HG03432 (cell line): ENCODE measurements at regions not wholly inside any gene's neighbourhood (a gene's known extent, or its start where the extent isn't known, plus 50 kb on each side); places are given as distances from the start of the nearest gene placed in this dataset.
"Not testable (repeated sequence)": the region's sequence is repeated elsewhere in the genome, so short reads cannot be mapped to it uniquely, and the experiment has no call there.

Experiments used
- ATAC-seq: cut with Tn5 transposase; IDR thresholded peaks from one replicate; pipeline ENCODE4 v1.9.1; 2021; ENCODE audit warnings: mild to moderate bottlenecking, moderate library complexity; ENCODE audit not compliant: unreplicated experiment

DNA sequence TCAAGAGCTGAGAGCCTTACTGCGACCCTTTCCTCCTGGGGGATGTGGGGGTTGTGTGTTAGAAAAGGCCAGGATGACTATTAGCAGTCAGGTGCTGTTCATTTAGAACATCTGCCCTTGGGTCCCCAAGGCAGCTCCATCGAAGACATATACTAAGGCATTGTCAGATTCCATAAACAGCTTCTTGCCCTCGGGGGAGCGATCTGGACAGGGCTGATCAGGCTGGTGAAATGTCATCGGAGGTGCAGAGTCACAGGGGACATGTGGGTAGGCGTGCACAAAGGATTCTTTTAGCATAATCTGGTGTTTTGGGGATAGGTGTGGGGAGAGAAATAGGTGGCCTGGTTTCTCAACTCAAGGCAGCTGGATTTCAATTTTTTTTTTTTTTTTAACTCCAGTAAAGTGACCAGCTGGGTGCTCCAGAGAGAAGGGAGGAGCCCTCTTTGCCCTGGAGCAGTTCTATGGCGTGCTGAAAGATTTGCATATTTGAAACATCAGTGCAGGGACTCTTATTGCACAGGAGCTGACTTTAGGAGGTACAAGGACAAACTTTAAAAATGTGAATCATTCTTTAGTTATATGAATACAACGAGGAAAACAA is 160.1 kb downstream of the SUDS3 start:
- ATAC-seq: no peak

DNA sequence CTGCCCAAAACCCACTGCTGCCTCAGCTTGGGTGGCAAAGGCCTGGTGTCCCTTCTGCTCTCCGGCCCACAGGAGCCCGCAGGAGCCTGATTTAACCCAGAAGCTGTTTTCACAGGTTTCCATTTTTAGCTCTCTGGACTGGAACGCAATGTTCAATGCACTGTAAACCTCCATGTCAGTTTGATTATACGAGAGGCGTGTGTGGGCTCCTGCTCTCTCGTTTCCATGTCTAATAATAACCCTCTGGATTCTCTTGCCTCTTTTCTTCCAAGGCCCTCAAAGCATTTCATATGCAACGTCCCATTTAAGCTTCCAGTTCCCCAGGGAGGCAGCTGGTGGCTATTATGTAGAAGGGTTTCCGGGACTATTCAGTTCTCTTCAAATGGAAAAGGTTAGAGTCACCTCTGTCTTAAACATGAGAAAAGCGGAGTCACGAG is 161.1 kb downstream of the SUDS3 start:
- ATAC-seq: no peak

GRCh38 chr12:118541071-118541470 is 164.7 kb downstream of the SUDS3 start:
- no peak for ATAC-seq

DNA sequence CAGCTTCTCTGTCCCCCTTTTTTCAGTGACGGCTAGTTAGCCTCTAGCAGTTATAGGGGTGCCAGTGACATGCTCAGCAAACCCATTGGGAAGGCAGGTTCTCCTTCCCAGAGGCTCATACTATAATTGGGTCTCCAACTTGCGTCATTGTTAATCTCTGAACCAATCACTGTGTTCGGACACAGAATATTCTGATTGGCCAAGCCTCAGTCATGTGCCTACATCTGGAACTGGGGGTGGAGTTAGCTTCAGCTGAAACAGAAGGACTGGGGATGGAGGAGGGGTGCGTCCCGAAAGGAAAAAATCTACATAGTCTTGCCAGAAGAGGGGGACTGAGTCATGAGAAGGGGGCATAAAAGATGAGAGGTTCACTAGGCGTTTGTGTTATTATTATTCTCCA is 165.6 kb downstream of the SUDS3 start:
- ATAC-seq: no peak

DNA sequence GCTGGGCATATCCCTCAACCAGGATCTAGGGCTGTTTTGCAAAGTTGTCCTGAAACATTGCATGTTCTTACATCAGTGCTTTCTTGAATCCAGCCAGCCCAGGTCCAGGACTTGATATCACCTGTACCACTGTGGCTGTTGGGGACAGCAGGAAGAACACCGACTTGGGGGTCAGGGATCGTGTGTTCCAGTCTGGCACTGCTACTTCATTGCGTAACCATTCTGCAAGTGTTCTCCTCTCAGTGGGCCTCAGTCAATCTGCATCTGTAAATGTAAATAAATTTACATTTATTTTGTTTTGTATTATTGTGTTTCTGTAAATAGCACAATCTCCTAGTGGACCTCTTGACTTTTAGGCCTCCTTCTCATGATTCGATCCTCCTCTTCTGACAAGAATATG is 167.3 kb downstream of the SUDS3 start:
- ATAC-seq: no peak

- ATAC-seq: no peak
Measured at GRCh38 chr12:118544569-118544968, 168.2 kb downstream of the SUDS3 start.

DNA sequence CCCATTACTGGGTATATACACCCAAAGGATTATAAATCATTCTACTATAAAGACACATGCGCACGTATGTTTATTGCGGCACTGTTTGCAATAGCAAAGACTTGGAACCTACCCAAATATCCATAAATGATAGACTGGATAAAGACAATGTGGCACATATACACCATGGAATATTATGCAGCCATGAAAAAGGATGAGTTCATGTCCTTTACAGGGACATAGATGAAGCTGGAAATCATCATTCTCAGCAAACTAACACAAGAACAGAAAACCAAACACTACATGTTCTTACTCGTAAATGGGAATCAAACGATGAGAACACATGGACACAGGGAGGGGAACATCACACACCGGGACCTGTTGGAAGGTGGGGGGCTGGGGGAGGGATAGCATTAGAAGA is 171.3 kb downstream of the SUDS3 start:
- ATAC-seq: not testable (repeated sequence)

DNA sequence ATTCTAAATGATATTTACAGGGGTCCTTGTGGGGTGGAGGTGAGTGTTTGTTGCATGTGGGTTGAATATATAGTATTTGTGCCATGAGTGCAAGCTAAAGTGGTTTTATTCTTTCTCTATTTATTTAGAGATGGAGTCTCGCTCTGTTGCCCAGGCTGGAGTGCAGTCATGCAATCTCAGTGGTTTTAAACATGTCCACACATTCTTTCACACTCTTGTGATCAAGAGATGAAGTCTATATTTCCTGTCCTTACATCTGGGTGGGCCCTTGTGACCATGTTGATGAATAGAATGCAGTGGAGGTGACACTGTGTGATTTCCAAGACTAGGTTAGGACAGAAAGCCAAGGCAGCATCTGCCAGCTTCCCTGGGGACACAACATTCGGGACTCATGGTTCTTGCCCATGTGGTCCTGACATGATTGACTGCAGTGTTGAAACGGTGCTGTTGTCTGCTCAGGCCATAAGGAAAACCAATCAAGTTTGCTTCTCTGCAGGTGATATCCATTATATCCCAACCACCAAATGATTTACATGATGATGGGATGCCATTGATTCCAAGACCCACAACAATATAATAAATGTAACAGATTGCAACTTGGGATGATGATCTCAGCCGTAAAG is 172.6 kb downstream of the SUDS3 start:
- no peak for ATAC-seq

DNA sequence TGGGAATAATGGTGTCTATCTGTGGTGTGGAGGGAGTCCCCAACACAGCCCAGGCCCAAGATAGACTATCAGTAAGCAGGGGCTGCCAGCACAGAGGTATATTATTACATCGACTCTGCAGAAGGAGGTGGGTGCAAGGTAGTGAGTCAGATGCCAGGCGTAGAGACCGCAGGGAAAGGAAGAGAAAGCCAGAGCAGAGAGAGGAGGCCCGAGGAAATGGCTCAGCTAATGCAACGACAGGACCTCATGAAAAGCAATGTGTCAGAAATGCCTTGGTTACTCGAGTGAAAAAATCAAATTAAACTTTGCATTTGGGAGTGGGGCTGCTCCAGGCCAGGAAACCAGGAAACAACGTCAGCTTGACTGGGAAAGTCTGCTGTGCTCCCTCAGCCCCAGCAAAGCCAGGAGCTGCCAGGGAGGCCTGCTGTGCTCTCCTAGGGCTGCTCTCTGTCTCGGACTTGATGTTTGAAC is 173.2 kb downstream of the SUDS3 start:
- no peak for ATAC-seq

GRCh38 chr12:118553856-118554504 is 177.6 kb downstream of the SUDS3 start:
- ATAC-seq: no peak

DNA sequence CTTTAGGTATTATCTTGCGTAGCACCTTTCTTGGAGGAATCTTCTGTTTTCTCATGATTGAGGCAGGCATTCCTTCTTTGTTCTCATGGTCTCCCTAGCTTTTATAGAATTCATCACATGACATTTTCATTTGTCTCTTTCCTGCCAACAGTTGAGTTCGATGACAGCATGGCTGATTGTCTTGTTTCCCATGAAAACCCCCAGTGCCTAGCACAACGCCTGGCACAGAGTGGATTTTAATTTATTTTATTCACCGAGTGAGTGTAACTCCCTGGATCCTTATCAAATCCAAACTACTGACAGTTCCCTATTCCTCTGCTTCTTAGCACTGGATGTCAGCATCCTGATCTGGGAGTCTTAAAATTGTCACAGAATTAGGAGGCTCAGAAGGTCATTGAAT is 182.6 kb downstream of the SUDS3 start:
- no peak for ATAC-seq

DNA sequence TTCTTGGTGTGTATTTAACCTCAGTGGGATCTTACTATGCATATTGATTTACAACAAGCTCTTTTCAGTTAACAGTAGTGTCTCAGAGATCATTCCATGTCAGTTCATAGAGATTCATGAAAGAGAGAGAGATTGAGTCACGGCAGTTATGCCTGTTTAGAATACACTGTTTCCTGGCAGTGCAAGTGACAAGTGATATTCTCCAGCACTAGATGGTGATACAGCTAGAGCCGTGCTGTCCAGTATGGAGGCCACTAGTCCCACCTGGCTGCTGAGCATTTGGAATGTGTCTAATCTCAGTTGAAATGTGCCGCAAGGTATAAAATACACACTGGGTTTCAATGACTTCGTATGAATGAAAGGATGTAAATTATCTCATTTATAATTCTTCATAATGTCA is 184.4 kb downstream of the SUDS3 start:
- ATAC-seq: no peak

GRCh38 chr12:118571730-118572129 is 195.4 kb downstream of the SUDS3 start:
- no peak for ATAC-seq

DNA sequence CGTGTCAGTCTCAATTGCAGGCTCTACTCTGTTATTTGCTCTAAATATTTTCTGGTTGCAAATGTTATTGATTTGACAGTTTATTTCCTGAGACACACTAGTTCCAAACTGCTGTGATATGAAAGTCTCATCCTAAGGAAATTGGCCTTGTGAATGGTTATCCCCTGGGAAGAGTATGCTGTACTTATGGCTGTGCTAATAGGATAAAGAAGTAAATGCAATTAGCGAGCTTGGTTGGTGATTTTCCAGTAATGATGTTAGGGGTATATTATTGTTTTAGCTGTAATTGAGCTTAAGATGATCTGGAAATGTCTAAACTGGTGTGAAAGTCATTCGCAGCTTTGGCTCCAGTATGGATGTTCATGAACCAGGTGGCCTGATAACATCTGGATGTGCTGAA is 197.9 kb downstream of the SUDS3 start:
- ATAC-seq: no peak

GRCh38 chr12:118575730-118576129 is 199.4 kb downstream of the SUDS3 start:
- ATAC-seq: no peak

- ATAC-seq: no peak
Measured at GRCh38 chr12:118581371-118581770, 205.0 kb downstream of the SUDS3 start.

DNA sequence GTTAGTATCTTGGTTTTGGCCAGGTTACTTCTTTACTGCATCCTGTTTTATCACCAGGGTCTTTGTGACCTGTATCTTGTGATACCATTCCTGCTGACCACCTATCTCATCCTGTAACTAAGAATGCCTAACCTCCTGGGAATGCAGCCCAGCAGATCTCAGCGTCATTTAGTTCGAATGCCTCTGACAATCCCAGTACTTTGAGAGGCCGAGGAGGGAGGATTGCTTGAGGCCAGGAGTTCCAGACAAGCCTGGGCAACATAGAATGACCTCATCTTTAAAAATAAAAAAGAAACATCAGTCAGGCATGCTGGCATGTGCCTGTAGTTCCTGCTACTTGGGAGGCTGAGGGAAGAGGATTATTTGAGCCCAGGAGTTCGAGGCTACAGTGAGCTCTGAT is 206.5 kb downstream of the SUDS3 start:
- ATAC-seq: no peak

DNA sequence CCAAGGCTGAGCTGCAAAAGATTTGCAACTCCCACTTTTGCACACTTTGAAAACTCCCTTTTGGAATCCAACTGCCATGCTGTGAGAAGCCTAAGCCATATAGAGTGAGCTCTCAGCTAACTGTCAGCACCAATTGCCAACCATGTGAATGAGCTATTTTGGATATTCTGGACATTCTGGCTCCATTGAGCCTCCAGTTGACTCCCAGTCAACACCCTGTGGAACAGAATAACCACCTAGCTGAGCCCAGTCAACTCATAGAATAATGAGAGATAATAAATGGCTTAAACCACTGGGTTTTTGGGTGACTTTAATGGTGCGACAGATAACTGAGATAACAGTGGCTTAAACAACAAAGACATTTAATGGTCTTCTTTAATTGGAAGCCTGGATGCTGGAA is 210.1 kb downstream of the SUDS3 start:
- no peak for ATAC-seq

DNA sequence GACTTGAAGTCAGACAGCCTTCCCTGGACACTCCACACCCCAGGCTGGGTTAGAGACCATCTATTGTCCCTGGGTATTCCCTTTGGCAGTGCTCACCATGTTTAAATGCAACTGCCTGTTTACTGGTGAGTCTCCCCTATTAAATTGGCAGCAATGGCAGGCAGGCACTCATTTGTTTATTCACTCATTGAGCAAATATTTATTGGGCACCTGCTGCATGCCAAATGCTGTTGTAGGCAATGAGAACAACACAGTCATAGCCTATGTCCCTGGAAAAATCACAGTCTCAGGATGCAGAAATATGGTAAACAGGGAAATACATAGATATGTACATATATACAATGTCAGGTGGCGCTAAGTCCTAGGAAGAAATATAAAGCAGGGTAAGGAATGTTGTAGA is 212.8 kb downstream of the SUDS3 start:
- no peak for ATAC-seq

- ATAC-seq: no peak
Measured at GRCh38 chr12:118590406-118591150, 214.2 kb downstream of the SUDS3 start.

DNA sequence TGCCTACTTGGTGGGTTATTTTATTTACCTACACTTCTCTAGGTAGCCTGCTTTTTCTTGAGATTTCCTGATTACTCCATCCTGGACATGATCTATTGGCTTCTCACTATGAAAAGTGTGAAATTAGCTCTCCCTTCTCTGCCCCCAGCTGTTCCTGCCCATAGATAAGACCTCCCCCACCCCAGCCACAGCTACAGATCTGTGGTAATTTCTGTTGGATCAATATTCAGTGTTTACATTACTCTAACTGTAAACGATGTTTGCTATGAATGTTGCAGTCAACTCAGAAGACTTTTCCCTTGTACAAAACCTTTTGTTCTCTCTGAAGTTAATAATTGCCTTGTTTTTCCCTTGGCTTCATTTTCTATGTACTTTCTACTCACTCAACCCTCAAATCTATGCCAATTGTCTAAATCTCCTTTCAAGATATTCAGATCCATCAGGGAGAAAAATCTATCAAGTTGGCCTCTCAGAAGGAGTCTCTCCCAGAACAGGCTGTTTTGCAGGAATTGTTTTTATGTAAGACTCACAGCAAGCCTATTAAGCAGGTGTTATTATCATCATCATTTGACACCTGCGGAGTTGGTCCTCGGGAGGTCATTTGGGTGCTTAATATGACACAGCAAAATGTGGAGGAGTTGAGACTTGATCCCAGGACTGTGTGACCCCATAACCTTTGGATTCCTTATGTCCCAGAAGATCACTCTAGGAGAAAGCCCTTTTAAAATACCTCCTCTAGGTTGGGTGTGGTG is 227.4 kb downstream of the SUDS3 start:
- no peak for ATAC-seq
